Kidney epithelial cell (primary cell): ENCODE measurements at regions not wholly inside any gene's neighbourhood (a gene's known extent, or its start where the extent isn't known, plus 50 kb on each side); places are given as distances from the start of the nearest gene placed in this dataset.

ENCODE experiments used
- DNase-seq: peaks from one replicate; pipeline ENCODE4 v3.0.0-alpha.2; 2010; ENCODE audit warnings: low read depth
- H3K27me3 ChIP-seq: 2 replicates; pipeline ENCODE4 v1.6.0; 2011; ENCODE audit warnings: low read length; ENCODE audit not compliant: control insufficient read depth, insufficient read depth
- H3K36me3 ChIP-seq: 2 replicates; pipeline ENCODE4 v1.5.1; 2011; ENCODE audit warnings: low read length; ENCODE audit not compliant: control insufficient read depth, insufficient read depth
- H3K4me3 ChIP-seq: 2 replicates; pipeline ENCODE4 v1.5.1; 2011; ENCODE audit warnings: low read depth, mild to moderate bottlenecking, control low read depth, low read length
- CTCF ChIP-seq: IDR thresholded peaks from 2 replicates; pipeline ENCODE4 v1.5.1; 2011; ENCODE audit warnings: mild to moderate bottlenecking, moderate library complexity, low read length, control low read depth, inconsistent platforms; ENCODE audit not compliant: insufficient read depth, poor library complexity, severe bottlenecking

- no peaks in the 10 kb centered on the region for H3K36me3 ChIP-seq
- no peak for DNase-seq
- no peak overlapping the region for H3K4me3 ChIP-seq
- no peak for TF ChIP-seq CTCF
- H3K27me3 ChIP-seq, result no peaks in the 10 kb centered on the region
Observed at GRCh38 chr18:67001052-67001451, 397.2 kb upstream of the CDH19 start.

GRCh38 chr18:66999003-66999402 lies 395.1 kb upstream of the CDH19 start:
- no peaks in the 10 kb centered on the region for H3K27me3 ChIP-seq
- H3K4me3 ChIP-seq, result no peak overlapping the region
- no peaks in the 10 kb centered on the region for H3K36me3 ChIP-seq
- TF ChIP-seq CTCF, result no peak
- no peak for DNase-seq

- TF ChIP-seq CTCF, result no peak
- Histone ChIP-seq H3K36me3 (no peaks in the 10 kb centered on the region), H3K27me3 (no peaks in the 10 kb centered on the region), H3K4me3 (no peak overlapping the region)
- DNase-seq, result no peak
Observed at GRCh38 chr18:66995270-66995669, 391.4 kb upstream of the CDH19 start.

- TF ChIP-seq CTCF, result no peak
- no peaks in the 10 kb centered on the region for H3K27me3 ChIP-seq
- DNase-seq, result no peak
- H3K36me3 ChIP-seq, result no peaks in the 10 kb centered on the region
- H3K4me3 ChIP-seq, result no peak overlapping the region
Observed at GRCh38 chr18:66994790-66995189, 390.9 kb upstream of the CDH19 start.

- no peaks in the 10 kb centered on the region for H3K27me3 ChIP-seq
- no peaks in the 10 kb centered on the region for H3K36me3 ChIP-seq
- H3K4me3 ChIP-seq, result no peak overlapping the region
- peak; percentile 54 for DNase-seq
- no peak for TF ChIP-seq CTCF
Observed at GRCh38 chr18:66993492-66993891, 389.6 kb upstream of the CDH19 start.

GRCh38 chr18:66990909-66991308 lies 387.0 kb upstream of the CDH19 start:
- Histone ChIP-seq H3K27me3 (no peaks in the 10 kb centered on the region), H3K36me3 (no peaks in the 10 kb centered on the region), H3K4me3 (no peak overlapping the region)
- DNase-seq, result no peak
- TF ChIP-seq CTCF, result no peak
